ENCODE measurements at regions not wholly inside any gene's neighbourhood (a gene's known extent, or its start where the extent isn't known, plus 50 kb on each side); places are given as distances from the start of the nearest gene placed in this dataset.

DNA sequence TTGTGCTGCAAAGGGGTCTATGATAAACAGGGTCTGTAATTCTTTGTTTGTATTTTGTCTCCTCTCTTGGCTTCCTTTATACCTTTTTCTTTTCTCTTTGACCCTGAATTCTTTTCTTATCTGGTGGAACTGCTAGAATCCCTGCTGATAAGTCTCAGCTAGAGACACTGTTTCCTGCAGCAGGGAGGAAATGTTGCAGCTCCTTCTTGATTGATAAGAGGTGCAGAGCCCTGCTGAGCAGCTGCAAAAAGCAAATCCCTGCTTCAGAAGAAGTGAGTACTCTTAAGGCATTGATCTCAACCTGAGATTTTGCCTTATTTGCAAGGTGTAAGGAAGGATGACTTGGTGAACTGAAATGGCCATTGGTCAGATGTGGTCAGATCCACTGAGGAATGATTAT lies 167.8 kb downstream of the NUP35 start:
- TF ChIP-seq POLR2A (IDR thresholded peaks at IDR 0.05; ENCODE audit: low read depth, low read length) (no peak), POLR2AphosphoS5 (IDR thresholded peaks at IDR 0.05; ENCODE audit: low read depth, low read length) (no peak), TAF1 (IDR thresholded peaks at IDR 0.05; ENCODE audit: borderline replicate concordance, low read depth, low read length) (no peak)
